Adrenal gland (tissue), 9 donors: ENCODE measurements at regions not wholly inside any gene's neighbourhood (a gene's known extent, or its start where the extent isn't known, plus 50 kb on each side); places are given as distances from the start of the nearest gene placed in this dataset.
A peak's percentile ranks its signal among the peaks of the same experiment; 100 is the strongest.

ENCODE experiments used
- DNase-seq, 7 donors: peaks; one replicate each; pipeline ENCODE4 v3.0.0-alpha.2; 2019 to 2020
- H3K27ac ChIP-seq, 5 donors: fragments of 200-600 bp; sonication (generic) in 4 of 5; 1 replicate in 3 of 5; 2 replicates in 2 of 5; pipeline versions ENCODE4 v1.5.1 to v1.8.0; 2016 to 2020; ENCODE audit warnings: mild to moderate bottlenecking in 1 of 5
- H3K27me3 ChIP-seq: fragments of 200-600 bp; 2 replicates; pipeline ENCODE4 v1.8.0; 2021
- H3K36me3 ChIP-seq, 2 donors: fragments of 200-600 bp; replicated peaks in 1 of 2; 1 replicate in 1 of 2; 2 replicates in 1 of 2; pipeline versions ENCODE4 v1.5.1 to v1.8.0; 2018 to 2022
- H3K4me1 ChIP-seq, 2 donors: fragments of 200-600 bp; replicated peaks in 1 of 2; 1 replicate in 1 of 2; 2 replicates in 1 of 2; pipeline versions ENCODE4 v1.5.1 to v1.8.0; 2018 to 2021
- H3K4me3 ChIP-seq, 4 donors: fragments of 200-600 bp; sonication (generic) in 3 of 4; one replicate each; pipeline ENCODE4 v1.5.1; 2016 to 2018
- H3K9me3 ChIP-seq, 3 donors: fragments of 200-600 bp; sonication (generic) in 1 of 3; replicated peaks in 1 of 3; 1 replicate in 2 of 3; 2 replicates in 1 of 3; pipeline versions ENCODE4 v1.5.1 to v1.8.0; 2016 to 2021
- POLR2A ChIP-seq, 2 donors: fragments of 450-650 bp; IDR thresholded peaks; one replicate each; pipeline ENCODE4 v1.6.1; 2017; ENCODE audit warnings: antibody characterized with exemption in 2 of 2, mild to moderate bottlenecking in 2 of 2, moderate library complexity in 1 of 2
- WGBS, 4 donors: extraction: QIAGEN DNeasy Blood & Tissue Kit in 2 of 4; methylation state at CpG; one replicate each; pipeline versions ENCODE4 v1.1.5 to v1.1.7; 2013 to 2017; 5-methylcytosine and 5-hydroxymethylcytosine counted together
- intact Hi-C, 2 donors: fragments of 100-400 bp; cut with DNase I; formaldehyde crosslinking; loops; one replicate each; pipeline versions ENCODE4 v1.14.1 to v1.15.0; 2022 to 2023
- TF ChIP-seq, protein P1 (sequence below), 6 experiments: fragments of 450-650 bp in 4 of 6; fragments of 200-600 bp in 2 of 6; sonication (generic) in 1 of 6; IDR thresholded peaks; 1 replicate in 5 of 6; 2 replicates in 1 of 6; pipeline versions ENCODE4 v1.5.1 to v1.8.0; 2016 to 2021; ENCODE audit warnings: antibody characterized with exemption in 6 of 6, mild to moderate bottlenecking in 2 of 6, moderate library complexity in 1 of 6
- donor health status: healthy with polysubstance abuse.
- donor health status: Bipolar disorder and iron deficiency.
- donor health status: DM: yes; HTN: yes; CAD: no.
- donor health status: DM: no; HTN: no; CAD: no.
- donor health status: DM: no; HTN: no; CAD: no.

DNA sequence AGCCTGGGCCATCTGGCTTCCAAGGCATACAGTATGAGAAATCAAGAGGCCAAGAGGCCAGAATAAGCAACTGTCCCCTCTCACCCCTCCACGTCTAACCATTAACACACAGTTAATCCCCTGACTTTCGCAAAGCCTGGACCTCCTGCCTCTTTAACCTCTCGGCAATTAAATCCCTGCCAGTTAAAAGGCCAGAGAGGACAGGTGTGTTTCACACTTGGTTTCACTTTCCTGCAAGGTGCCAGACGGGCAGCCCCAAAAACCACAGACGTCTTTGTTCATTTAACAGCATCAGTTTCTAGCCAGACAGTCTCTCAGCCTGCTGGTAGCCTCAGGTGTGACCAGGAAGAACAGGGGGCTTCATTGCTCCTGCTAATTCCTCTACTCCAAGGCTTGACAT is 91.1 kb upstream of the KIT start:
- H3K4me3 ChIP-seq: no peak overlapping the region
- no peak for DNase-seq
- no peaks in the 10 kb centered on the region for H3K27me3 ChIP-seq
- TF ChIP-seq POLR2A (IDR thresholded peaks at IDR 0.05): no peak
- TF ChIP-seq, protein P1, sequence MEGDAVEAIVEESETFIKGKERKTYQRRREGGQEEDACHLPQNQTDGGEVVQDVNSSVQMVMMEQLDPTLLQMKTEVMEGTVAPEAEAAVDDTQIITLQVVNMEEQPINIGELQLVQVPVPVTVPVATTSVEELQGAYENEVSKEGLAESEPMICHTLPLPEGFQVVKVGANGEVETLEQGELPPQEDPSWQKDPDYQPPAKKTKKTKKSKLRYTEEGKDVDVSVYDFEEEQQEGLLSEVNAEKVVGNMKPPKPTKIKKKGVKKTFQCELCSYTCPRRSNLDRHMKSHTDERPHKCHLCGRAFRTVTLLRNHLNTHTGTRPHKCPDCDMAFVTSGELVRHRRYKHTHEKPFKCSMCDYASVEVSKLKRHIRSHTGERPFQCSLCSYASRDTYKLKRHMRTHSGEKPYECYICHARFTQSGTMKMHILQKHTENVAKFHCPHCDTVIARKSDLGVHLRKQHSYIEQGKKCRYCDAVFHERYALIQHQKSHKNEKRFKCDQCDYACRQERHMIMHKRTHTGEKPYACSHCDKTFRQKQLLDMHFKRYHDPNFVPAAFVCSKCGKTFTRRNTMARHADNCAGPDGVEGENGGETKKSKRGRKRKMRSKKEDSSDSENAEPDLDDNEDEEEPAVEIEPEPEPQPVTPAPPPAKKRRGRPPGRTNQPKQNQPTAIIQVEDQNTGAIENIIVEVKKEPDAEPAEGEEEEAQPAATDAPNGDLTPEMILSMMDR (IDR thresholded peaks at IDR 0.05): no peak
- intact Hi-C loops: no loop called here
- H3K9me3 ChIP-seq: no peaks in the 10 kb centered on the region
- no peak overlapping the region for H3K27ac ChIP-seq
- H3K36me3 ChIP-seq: no peaks in the 10 kb centered on the region
- WGBS, 4 donors: 77 to 88% (median 86%) methylated on average over 5 of the region's 5 CpGs
- no peaks in the 10 kb centered on the region for H3K4me1 ChIP-seq

DNA sequence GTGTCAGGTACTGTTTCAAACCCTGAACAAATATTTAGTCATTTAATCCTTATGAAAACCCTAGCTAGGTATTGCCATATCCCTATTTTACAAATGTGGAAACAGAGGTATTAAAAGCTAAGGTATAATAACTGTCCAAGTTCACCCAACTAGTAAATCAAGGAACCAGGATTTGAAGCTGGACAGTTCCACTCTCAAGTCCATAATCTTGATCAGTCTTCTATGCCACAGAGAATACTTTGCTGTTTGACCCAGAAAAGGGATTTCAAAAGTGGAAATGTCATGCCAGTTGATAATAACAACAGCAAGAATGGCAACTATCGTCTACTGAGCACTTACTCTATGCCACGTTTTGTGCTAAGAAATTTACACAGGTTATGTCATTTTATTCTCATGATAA is 90.4 kb upstream of the KIT start:
- Histone ChIP-seq H3K36me3 (no peaks in the 10 kb centered on the region), H3K4me3 (no peak overlapping the region), H3K4me1 (no peaks in the 10 kb centered on the region), H3K9me3 (no peaks in the 10 kb centered on the region), H3K27me3 (no peaks in the 10 kb centered on the region), H3K27ac (no peak overlapping the region)
- DNase-seq: no peak
- intact Hi-C loops: no loop called here
- 84 to 94% (median 90%) methylated on average over 2 of the region's 2 CpGs for WGBS, 4 donors
- TF ChIP-seq, protein P1 (IDR thresholded peaks at IDR 0.05): no peak
- TF ChIP-seq POLR2A (IDR thresholded peaks at IDR 0.05): no peak

DNA sequence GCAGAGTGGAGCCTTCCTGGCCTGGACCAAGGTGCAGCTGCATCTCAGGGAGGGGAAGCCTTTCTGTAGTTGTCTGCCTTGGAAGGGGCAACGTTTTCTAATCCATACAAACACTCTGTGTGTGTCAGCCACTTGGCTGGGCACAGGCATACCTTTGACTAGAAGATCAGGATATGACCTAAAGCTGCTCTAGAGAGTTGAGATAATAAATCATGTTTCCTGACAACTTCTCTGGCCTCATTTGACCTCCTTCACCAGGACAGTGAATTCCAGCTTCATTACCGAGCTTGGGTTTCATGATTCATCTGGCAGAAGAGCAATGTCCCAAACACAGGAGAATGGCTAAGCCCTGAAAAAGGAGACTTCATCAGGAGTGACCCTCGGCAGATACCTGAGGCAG is 89.6 kb upstream of the KIT start:
- WGBS, 4 donors: 16 to 31% (median 26%) methylated on average over 2 to 3 of the region's 3 CpGs
- H3K4me3 ChIP-seq: no peak overlapping the region
- H3K4me1 ChIP-seq: no peaks in the 10 kb centered on the region
- peak; percentile 12 to 58 (median 52) for DNase-seq
- TF ChIP-seq POLR2A (IDR thresholded peaks at IDR 0.05): no peak
- TF ChIP-seq, protein P1 (IDR thresholded peaks at IDR 0.05): no peak
- H3K27ac ChIP-seq: no peak overlapping the region
- H3K9me3 ChIP-seq: no peaks in the 10 kb centered on the region
- H3K36me3 ChIP-seq: no peaks in the 10 kb centered on the region
- intact Hi-C loops: no loop called here
- no peaks in the 10 kb centered on the region for H3K27me3 ChIP-seq

DNA sequence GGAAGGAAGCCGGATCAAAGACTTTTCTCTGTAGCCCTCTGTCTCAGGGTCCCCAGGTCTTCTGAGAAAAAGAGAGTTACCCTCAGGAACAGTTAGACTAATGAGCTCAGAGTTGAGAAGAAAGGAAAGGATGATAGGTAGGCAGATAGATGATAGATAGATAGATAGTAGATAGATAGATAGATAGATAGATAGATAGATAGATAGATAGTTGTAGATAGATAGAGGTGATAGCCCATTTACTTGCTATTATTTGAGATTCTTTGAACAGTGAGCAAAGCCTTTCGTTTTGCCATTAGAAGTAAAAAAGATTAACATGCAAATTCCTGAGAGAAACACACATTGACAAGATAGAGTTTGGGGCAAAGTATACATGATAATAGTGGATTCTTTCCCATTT is 86.9 kb upstream of the KIT start:
- H3K4me1 ChIP-seq: no peaks in the 10 kb centered on the region
- H3K27me3 ChIP-seq: no peaks in the 10 kb centered on the region
- H3K4me3 ChIP-seq: no peak overlapping the region
- intact Hi-C loops: no loop called here
- DNase-seq: no peak
- TF ChIP-seq POLR2A (IDR thresholded peaks at IDR 0.05): no peak
- TF ChIP-seq, protein P1 (IDR thresholded peaks at IDR 0.05): no peak
- WGBS, 4 donors: 68 to 80% (median 77%) methylated on average over 2 of the region's 2 CpGs
- no peaks in the 10 kb centered on the region for H3K9me3 ChIP-seq
- H3K36me3 ChIP-seq: no peaks in the 10 kb centered on the region
- H3K27ac ChIP-seq: no peak overlapping the region
